ENCODE measurements at regions not wholly inside any gene's neighbourhood (a gene's known extent, or its start where the extent isn't known, plus 50 kb on each side); places are given as distances from the start of the nearest gene placed in this dataset.

DNA sequence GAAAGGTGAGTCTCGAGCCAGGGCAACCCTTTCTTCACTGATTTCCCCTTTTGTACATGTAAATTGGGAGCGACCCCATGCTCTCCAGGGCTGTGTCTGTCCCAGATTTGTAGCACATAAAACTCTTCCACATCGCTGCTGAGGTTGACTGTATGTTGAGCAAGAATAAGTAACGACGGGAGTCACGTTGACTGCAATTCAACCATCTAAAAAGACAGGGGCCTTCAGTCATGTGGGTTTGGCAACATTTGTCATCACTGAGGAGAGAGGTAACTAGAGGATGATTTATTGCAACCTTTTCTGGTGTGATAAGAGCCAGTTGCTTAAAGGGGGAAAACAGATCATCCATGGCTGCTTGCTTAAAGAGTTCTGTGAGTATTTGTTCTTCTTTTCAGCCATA, 159.4 kb upstream of the SULF2 start:
- no peaks in the 10 kb centered on the region for H3K36me3 ChIP-seq (ENCODE audit: control insufficient read depth, insufficient read depth, low read length)
- no peak overlapping the region for H3K4me3 ChIP-seq (ENCODE audit: low read length)
- no peaks in the 10 kb centered on the region for H3K27me3 ChIP-seq (ENCODE audit: control insufficient read depth, insufficient read depth, low read length)
- DNase-seq (ENCODE audit: low read depth, low spot score): no peak
- H3K9me3 ChIP-seq (ENCODE audit: control insufficient read depth, insufficient read depth, low read length): no peaks in the 10 kb centered on the region
- no peak overlapping the region for H3K27ac ChIP-seq (ENCODE audit: low read length)
- WGBS (ENCODE audit: insufficient coverage, insufficient read length): no CpG with 5 or more reads among the region's 6 CpGs
- no peaks in the 10 kb centered on the region for H3K4me1 ChIP-seq (ENCODE audit: control insufficient read depth, insufficient read depth, low read length)

DNA sequence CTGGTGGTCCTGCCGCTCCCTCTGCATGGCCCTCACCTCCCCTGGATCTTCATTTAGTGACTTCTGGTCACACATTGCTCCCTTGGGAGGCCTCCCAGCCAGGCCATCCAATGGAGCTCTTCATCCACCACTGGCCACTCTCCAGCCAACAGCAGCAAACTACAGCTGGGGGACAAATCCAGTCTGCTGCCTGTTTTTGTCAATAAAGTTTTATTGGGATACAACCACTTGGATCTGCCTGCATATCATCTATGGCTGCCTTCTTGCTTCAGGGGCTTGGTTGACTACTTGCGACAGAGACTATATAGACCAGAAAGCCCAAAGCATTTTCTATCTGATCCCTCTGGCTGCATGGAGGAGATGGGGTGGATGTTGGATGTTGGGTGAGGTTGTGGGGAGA, 156.6 kb upstream of the SULF2 start:
- no peaks in the 10 kb centered on the region for H3K36me3 ChIP-seq (ENCODE audit: control insufficient read depth, insufficient read depth, low read length)
- no peak overlapping the region for H3K4me3 ChIP-seq (ENCODE audit: low read length)
- H3K27me3 ChIP-seq (ENCODE audit: control insufficient read depth, insufficient read depth, low read length): no peaks in the 10 kb centered on the region
- no peaks in the 10 kb centered on the region for H3K4me1 ChIP-seq (ENCODE audit: control insufficient read depth, insufficient read depth, low read length)
- WGBS (ENCODE audit: insufficient coverage, insufficient read length): no CpG with 5 or more reads among the region's 2 CpGs
- DNase-seq (ENCODE audit: low read depth, low spot score): no peak
- H3K27ac ChIP-seq (ENCODE audit: low read length): no peak overlapping the region
- no peaks in the 10 kb centered on the region for H3K9me3 ChIP-seq (ENCODE audit: control insufficient read depth, insufficient read depth, low read length)

DNA sequence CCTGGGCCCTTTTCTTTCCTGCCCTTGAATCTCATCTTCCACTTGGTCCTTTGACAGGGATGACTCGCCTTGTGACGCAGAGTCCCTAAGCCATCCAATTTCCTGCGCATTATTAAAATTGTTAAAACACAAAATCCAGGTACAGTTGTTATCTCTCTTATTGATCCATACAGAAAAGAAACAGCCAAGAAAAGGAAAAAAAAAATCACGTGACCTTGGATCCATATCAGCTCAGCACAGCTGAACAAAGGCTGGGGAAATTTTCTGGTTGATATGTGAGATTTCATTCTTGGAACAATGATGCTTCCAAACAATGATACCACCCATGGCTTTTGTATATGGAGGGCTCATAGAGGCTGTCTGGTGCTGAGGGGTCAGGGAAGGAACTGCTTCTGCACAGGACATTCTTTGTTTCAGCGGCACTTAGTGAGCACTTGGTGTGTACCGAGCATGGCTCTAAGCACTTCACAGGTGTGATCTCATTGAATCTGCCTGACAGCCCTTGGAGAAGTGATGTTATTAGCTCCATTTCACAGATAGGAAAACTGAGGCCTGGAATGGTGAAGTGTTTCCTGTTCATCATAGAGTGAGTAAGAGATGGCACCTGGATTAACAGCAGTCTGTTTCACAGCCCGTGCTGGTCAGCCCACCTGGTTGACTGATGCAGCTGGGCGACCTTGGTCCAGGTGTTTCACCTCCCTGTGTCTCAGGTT, 155.0 kb upstream of the SULF2 start:
- no CpG with 5 or more reads among the region's 8 CpGs for whole genome bisulfite sequencing (ENCODE audit: insufficient coverage, insufficient read length)
- no peak overlapping the region for H3K4me3 ChIP-seq (ENCODE audit: low read length)
- no peaks in the 10 kb centered on the region for H3K36me3 ChIP-seq (ENCODE audit: control insufficient read depth, insufficient read depth, low read length)
- DNase-seq (ENCODE audit: low read depth, low spot score): no peak
- no peak overlapping the region for H3K27ac ChIP-seq (ENCODE audit: low read length)
- no peaks in the 10 kb centered on the region for H3K27me3 ChIP-seq (ENCODE audit: control insufficient read depth, insufficient read depth, low read length)
- no peaks in the 10 kb centered on the region for H3K4me1 ChIP-seq (ENCODE audit: control insufficient read depth, insufficient read depth, low read length)
- no peaks in the 10 kb centered on the region for H3K9me3 ChIP-seq (ENCODE audit: control insufficient read depth, insufficient read depth, low read length)

DNA sequence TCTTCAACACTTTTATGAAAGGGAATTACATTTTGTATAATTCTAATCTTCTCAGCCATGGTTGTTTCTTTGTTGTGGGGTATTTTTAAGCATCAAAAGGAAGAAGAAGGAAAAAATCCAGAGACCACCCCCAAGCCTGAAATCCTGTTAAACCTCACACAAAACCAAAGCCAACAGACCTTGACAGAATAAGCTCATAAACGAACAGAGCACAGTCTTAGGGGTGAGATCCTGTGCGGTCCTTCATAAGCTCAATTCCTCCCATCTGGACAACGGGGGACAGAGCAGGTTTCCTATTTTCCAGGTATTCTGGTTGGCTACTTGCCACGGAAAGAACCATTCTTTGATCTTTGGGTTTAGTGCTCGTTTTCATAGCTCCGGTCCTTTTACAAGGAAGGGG, 151.3 kb upstream of the SULF2 start:
- H3K27me3 ChIP-seq (ENCODE audit: control insufficient read depth, insufficient read depth, low read length): no peaks in the 10 kb centered on the region
- H3K36me3 ChIP-seq (ENCODE audit: control insufficient read depth, insufficient read depth, low read length): no peaks in the 10 kb centered on the region
- no peak overlapping the region for H3K27ac ChIP-seq (ENCODE audit: low read length)
- H3K9me3 ChIP-seq (ENCODE audit: control insufficient read depth, insufficient read depth, low read length): no peaks in the 10 kb centered on the region
- no peaks in the 10 kb centered on the region for H3K4me1 ChIP-seq (ENCODE audit: control insufficient read depth, insufficient read depth, low read length)
- WGBS (ENCODE audit: insufficient coverage, insufficient read length): no CpG with 5 or more reads among the region's 6 CpGs
- H3K4me3 ChIP-seq (ENCODE audit: low read length): no peak overlapping the region
- no peak for DNase-seq (ENCODE audit: low read depth, low spot score)

DNA sequence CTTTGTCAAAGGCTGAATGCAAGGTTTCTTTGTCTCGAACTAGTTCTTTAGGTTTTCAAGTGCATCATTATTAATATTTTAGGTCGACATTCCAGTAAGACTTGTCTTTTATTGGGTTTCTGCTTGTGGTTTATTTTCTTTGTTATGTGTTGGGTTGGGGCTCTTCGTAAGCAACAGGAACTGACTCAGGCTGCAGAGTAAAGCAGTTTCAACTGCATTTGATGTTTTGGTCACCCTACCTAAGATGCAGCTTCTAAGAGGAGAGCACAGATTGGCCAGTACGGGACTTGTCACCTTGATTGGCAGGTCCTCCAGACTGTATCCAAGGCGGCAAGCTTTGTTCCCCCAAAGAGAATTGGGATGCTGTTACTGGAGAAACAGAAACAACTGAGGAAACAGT, 149.5 kb upstream of the SULF2 start:
- H3K4me1 ChIP-seq (ENCODE audit: control insufficient read depth, insufficient read depth, low read length): no peaks in the 10 kb centered on the region
- no peaks in the 10 kb centered on the region for H3K36me3 ChIP-seq (ENCODE audit: control insufficient read depth, insufficient read depth, low read length)
- no peaks in the 10 kb centered on the region for H3K9me3 ChIP-seq (ENCODE audit: control insufficient read depth, insufficient read depth, low read length)
- H3K27me3 ChIP-seq (ENCODE audit: control insufficient read depth, insufficient read depth, low read length): no peaks in the 10 kb centered on the region
- H3K27ac ChIP-seq (ENCODE audit: low read length): no peak overlapping the region
- DNase-seq (ENCODE audit: low read depth, low spot score): no peak
- no CpG with 5 or more reads among the region's 5 CpGs for WGBS (ENCODE audit: insufficient coverage, insufficient read length)
- no peak overlapping the region for H3K4me3 ChIP-seq (ENCODE audit: low read length)

DNA sequence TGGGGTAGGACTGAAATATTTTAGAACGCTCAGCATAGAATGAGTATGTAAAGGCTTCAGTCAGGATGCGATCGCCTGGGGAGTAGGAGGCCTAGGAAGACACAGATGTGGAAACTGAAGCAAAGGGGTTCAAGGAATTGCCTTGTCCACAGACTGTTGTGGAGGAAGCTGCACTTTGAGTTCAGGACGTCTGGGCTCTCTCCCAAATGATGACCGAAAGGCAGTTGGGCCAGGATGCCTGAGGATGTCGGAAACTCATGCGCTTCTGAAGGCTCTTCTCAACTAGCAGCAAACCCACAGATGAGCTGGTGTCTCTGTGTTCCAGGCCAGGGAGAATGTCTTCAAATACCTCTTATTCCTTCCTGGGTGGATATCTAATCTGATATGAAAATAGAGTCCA, 146.2 kb upstream of the SULF2 start:
- Histone ChIP-seq H3K36me3 (ENCODE audit: control insufficient read depth, insufficient read depth, low read length) (no peaks in the 10 kb centered on the region), H3K27ac (ENCODE audit: low read length) (no peak overlapping the region), H3K4me3 (ENCODE audit: low read length) (no peak overlapping the region), H3K9me3 (ENCODE audit: control insufficient read depth, insufficient read depth, low read length) (no peaks in the 10 kb centered on the region), H3K4me1 (ENCODE audit: control insufficient read depth, insufficient read depth, low read length) (no peaks in the 10 kb centered on the region), H3K27me3 (ENCODE audit: control insufficient read depth, insufficient read depth, low read length) (no peaks in the 10 kb centered on the region)
- whole genome bisulfite sequencing (ENCODE audit: insufficient coverage, insufficient read length): no CpG with 5 or more reads among the region's 7 CpGs
- DNase-seq (ENCODE audit: low read depth, low spot score): no peak

DNA sequence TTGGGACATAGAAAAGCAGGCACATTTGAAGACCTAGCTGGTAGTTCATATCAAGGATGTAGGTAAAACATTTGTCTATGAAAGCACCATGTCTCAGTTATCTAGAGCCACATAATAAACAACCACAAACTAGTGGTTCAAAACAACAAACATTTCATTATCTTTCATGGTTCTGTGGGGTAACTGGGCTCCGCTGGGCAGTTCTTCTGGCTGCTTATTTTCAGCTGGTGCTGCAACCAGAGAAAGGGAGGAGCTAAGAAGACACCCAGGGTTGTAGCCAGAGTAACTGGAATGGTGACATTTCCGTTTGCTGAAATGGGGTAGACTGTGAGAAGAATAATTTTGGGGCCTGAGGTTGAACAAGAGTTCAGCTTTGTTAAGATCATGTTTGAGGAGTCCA, 145.7 kb upstream of the SULF2 start:
- H3K4me3 ChIP-seq (ENCODE audit: low read length): no peak overlapping the region
- no peaks in the 10 kb centered on the region for H3K27me3 ChIP-seq (ENCODE audit: control insufficient read depth, insufficient read depth, low read length)
- no peaks in the 10 kb centered on the region for H3K4me1 ChIP-seq (ENCODE audit: control insufficient read depth, insufficient read depth, low read length)
- no peaks in the 10 kb centered on the region for H3K36me3 ChIP-seq (ENCODE audit: control insufficient read depth, insufficient read depth, low read length)
- DNase-seq (ENCODE audit: low read depth, low spot score): no peak
- no peak overlapping the region for H3K27ac ChIP-seq (ENCODE audit: low read length)
- no peaks in the 10 kb centered on the region for H3K9me3 ChIP-seq (ENCODE audit: control insufficient read depth, insufficient read depth, low read length)
- WGBS (ENCODE audit: insufficient coverage, insufficient read length): no CpG with 5 or more reads among the region's 2 CpGs

DNA sequence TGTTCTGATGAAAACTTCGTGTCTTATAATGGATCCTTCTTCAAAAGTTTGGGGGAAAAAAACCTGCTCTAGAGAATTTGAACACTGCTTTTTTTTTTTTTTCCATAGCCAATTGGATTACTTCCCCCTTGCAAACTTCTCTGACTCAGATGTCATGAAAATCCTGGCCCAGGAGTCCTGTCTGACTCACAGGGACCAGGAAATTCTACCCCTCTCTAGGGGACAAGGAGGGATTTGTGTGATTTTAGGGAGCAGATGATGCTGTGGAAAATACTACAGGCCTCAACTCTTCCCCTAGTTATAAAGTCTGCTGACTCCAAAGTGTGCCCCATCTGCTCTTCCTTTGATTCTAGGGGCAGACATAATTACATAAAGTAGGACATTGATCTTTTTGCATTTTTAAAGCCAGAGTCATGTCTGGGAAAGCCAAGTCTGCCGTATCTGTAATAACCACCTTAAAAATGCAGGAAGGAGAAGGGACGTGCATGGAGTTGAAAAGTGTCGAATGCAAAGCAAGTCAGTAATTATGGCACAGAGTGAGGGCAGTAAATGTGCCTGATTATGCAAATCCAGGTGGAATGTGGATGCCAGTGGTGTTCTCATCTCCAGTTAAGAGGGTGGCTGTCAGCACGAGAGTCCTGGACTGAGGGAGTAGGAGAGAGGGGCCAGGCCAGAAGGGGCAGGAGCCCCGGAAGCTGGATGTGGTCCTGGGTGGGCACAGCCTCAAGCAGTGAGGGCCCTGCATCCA, 144.3 kb upstream of the SULF2 start:
- Histone ChIP-seq H3K27me3 (ENCODE audit: control insufficient read depth, insufficient read depth, low read length) (no peaks in the 10 kb centered on the region), H3K36me3 (ENCODE audit: control insufficient read depth, insufficient read depth, low read length) (no peaks in the 10 kb centered on the region), H3K27ac (ENCODE audit: low read length) (no peak overlapping the region), H3K4me3 (ENCODE audit: low read length) (no peak overlapping the region), H3K4me1 (ENCODE audit: control insufficient read depth, insufficient read depth, low read length) (no peaks in the 10 kb centered on the region), H3K9me3 (ENCODE audit: control insufficient read depth, insufficient read depth, low read length) (no peaks in the 10 kb centered on the region)
- DNase-seq (ENCODE audit: low read depth, low spot score): no peak
- WGBS (ENCODE audit: insufficient coverage, insufficient read length): no CpG with 5 or more reads among the region's 6 CpGs

DNA sequence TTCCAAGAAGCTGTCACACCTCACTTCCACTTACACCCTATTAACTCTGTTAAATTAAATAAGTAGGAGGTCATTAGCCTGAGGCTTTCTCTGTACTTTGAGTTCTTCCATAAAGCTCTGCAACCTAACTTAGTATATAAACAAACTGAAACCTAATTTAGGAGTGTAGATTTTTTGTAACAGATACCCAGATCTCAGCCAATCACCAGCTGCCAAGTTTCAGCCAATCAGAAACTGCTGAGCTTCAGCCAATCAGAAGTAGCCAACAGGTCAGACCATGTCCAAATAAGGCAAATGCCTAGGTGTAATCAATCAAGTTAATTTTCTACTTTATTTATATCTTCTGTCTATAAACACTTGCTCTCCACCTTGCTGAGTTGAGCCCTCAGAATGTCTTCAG, 142.7 kb upstream of the SULF2 start:
- H3K27ac ChIP-seq (ENCODE audit: low read length): no peak overlapping the region

DNA sequence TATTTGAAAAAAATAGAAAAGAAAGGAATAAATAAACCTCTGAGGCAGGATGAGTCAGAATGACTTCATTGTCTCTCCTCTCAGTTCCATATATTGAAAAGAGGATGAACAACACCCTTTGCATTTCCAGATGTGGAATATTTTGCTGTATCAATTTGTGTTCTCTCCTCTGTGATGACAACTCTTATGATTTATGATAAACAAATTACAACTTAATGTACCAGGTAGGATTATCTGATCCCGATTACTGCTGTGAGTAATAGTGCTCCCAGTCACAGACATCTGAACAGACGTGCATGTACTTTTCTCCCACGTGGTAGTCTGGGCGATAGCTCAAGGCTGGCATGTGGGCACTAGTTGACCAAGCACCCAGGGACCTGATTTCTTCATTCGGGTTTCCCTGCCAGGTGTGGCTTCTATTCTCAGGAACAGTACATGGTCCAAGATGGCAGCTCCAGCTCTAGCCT, 142.1 kb upstream of the SULF2 start:
- no peaks in the 10 kb centered on the region for H3K9me3 ChIP-seq (ENCODE audit: control insufficient read depth, insufficient read depth, low read length)
- no peak overlapping the region for H3K4me3 ChIP-seq (ENCODE audit: low read length)
- H3K27me3 ChIP-seq (ENCODE audit: control insufficient read depth, insufficient read depth, low read length): no peaks in the 10 kb centered on the region
- WGBS (ENCODE audit: insufficient coverage, insufficient read length): no CpG with 5 or more reads among the region's 5 CpGs
- no peak overlapping the region for H3K27ac ChIP-seq (ENCODE audit: low read length)
- no peaks in the 10 kb centered on the region for H3K36me3 ChIP-seq (ENCODE audit: control insufficient read depth, insufficient read depth, low read length)
- no peaks in the 10 kb centered on the region for H3K4me1 ChIP-seq (ENCODE audit: control insufficient read depth, insufficient read depth, low read length)
- DNase-seq (ENCODE audit: low read depth, low spot score): no peak

More for the DNA sequence above, 142.7 kb upstream of the SULF2 start:
- Histone ChIP-seq H3K9me3 (ENCODE audit: control insufficient read depth, insufficient read depth, low read length) (no peaks in the 10 kb centered on the region), H3K4me1 (ENCODE audit: control insufficient read depth, insufficient read depth, low read length) (no peaks in the 10 kb centered on the region), H3K27me3 (ENCODE audit: control insufficient read depth, insufficient read depth, low read length) (no peaks in the 10 kb centered on the region), H3K36me3 (ENCODE audit: control insufficient read depth, insufficient read depth, low read length) (no peaks in the 10 kb centered on the region), H3K4me3 (ENCODE audit: low read length) (no peak overlapping the region)
- no peak for DNase-seq (ENCODE audit: low read depth, low spot score)

DNA sequence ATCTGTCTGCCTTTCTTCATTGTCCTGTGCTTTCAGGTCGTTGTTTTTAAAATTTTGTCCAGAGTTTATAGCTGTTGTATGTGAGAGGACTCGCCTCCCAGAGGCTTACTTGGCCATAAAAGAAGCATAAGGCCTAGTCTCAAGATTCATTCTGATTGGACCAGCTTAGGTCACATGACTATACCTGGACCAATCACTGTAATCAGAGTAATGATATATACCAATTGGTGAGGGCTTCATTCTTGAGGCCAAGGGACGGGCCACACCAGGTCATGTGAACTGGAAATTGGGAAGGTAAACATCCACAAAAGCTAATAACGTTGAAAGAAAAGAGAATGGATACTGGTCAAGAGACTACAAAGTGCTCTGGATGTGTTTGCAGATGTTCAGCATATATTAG, 141.4 kb upstream of the SULF2 start:
- no peak for DNase-seq (ENCODE audit: low read depth, low spot score)
- WGBS (ENCODE audit: insufficient coverage, insufficient read length): no CpG with 5 or more reads among the region's 4 CpGs
- Histone ChIP-seq H3K4me3 (ENCODE audit: low read length) (no peak overlapping the region), H3K9me3 (ENCODE audit: control insufficient read depth, insufficient read depth, low read length) (no peaks in the 10 kb centered on the region), H3K4me1 (ENCODE audit: control insufficient read depth, insufficient read depth, low read length) (no peaks in the 10 kb centered on the region), H3K36me3 (ENCODE audit: control insufficient read depth, insufficient read depth, low read length) (no peaks in the 10 kb centered on the region), H3K27me3 (ENCODE audit: control insufficient read depth, insufficient read depth, low read length) (no peaks in the 10 kb centered on the region), H3K27ac (ENCODE audit: low read length) (no peak overlapping the region)
